ENCODE measurements at regions not wholly inside any gene's neighbourhood (a gene's known extent, or its start where the extent isn't known, plus 50 kb on each side); places are given as distances from the start of the nearest gene placed in this dataset.
"Not testable (repeated sequence)": the region's sequence is repeated elsewhere in the genome, so short reads cannot be mapped to it uniquely, and the experiment has no call there.

- no peak for DNase-seq (ENCODE audit: low read depth)
Observed at GRCh38 chr12:131340616-131341210, 370.2 kb upstream of the SFSWAP start.

GRCh38 chr12:131341608-131342007 lies 369.3 kb upstream of the SFSWAP start:
- not testable (repeated sequence) for DNase-seq (ENCODE audit: low read depth)

- DNase-seq (ENCODE audit: low read depth), result not testable (repeated sequence)
Observed at GRCh38 chr12:131343436-131343835, 367.5 kb upstream of the SFSWAP start.

GRCh38 chr12:131344715-131345520 lies 366.0 kb upstream of the SFSWAP start:
- not testable (repeated sequence) for DNase-seq (ENCODE audit: low read depth)

GRCh38 chr12:131345521-131346436 lies 365.1 kb upstream of the SFSWAP start:
- DNase-seq (ENCODE audit: low read depth), result no peak

- DNase-seq (ENCODE audit: low read depth), result no peak
Observed at GRCh38 chr12:131346555-131347344, 364.1 kb upstream of the SFSWAP start.

GRCh38 chr12:131347345-131347714 lies 363.6 kb upstream of the SFSWAP start:
- no peak for DNase-seq (ENCODE audit: low read depth)

GRCh38 chr12:131347732-131348131 lies 363.2 kb upstream of the SFSWAP start:
- DNase-seq (ENCODE audit: low read depth), result no peak

GRCh38 chr12:131348231-131348630 lies 362.7 kb upstream of the SFSWAP start:
- no peak for DNase-seq (ENCODE audit: low read depth)

- no peak for DNase-seq (ENCODE audit: low read depth)
Observed at GRCh38 chr12:131348646-131349045, 362.2 kb upstream of the SFSWAP start.

- DNase-seq (ENCODE audit: low read depth), result no peak
Observed at GRCh38 chr12:131349397-131350127, 361.3 kb upstream of the SFSWAP start.

GRCh38 chr12:131350943-131351318 lies 360.0 kb upstream of the SFSWAP start:
- DNase-seq (ENCODE audit: low read depth), result no peak

- DNase-seq (ENCODE audit: low read depth), result no peak
Observed at GRCh38 chr12:131351319-131352028, 359.4 kb upstream of the SFSWAP start.

- DNase-seq (ENCODE audit: low read depth), result no peak
Observed at GRCh38 chr12:131352296-131352900, 358.5 kb upstream of the SFSWAP start.

- DNase-seq (ENCODE audit: low read depth), result no peak
Observed at GRCh38 chr12:131353376-131353775, 357.5 kb upstream of the SFSWAP start.

- DNase-seq (ENCODE audit: low read depth), result no peak
Observed at GRCh38 chr12:131353826-131354225, 357.1 kb upstream of the SFSWAP start.

GRCh38 chr12:131355361-131356245 lies 355.3 kb upstream of the SFSWAP start:
- DNase-seq (ENCODE audit: low read depth), result no peak

- DNase-seq (ENCODE audit: low read depth), result no peak
Observed at GRCh38 chr12:131356485-131357184, 354.3 kb upstream of the SFSWAP start.
